PFSK-1 (cell line): ENCODE measurements at regions not wholly inside any gene's neighbourhood (a gene's known extent, or its start where the extent isn't known, plus 50 kb on each side); places are given as distances from the start of the nearest gene placed in this dataset.

Experiments used
- POLR2AphosphoS5 ChIP-seq: IDR thresholded peaks from 2 replicates; pipeline ENCODE4 v1.6.1; 2012; ENCODE audit warnings: low read depth, mild to moderate bottlenecking, control low read depth, low read length, moderate library complexity
- SIN3A ChIP-seq: IDR thresholded peaks from 2 replicates; pipeline ENCODE4 v1.6.1; 2012; ENCODE audit warnings: mild to moderate bottlenecking, low read length, moderate library complexity, borderline replicate concordance; ENCODE audit not compliant: insufficient read depth
- TAF1 ChIP-seq: IDR thresholded peaks from 2 replicates; pipeline ENCODE4 v1.6.1; 2012; ENCODE audit warnings: low read length, control low read depth, borderline replicate concordance; ENCODE audit not compliant: insufficient read depth

- TF ChIP-seq POLR2AphosphoS5 (no peak), SIN3A (no peak), TAF1 (no peak)
Measured at GRCh38 chr2:176763851-176764404, 448.7 kb upstream of the HNRNPA3 start.
